Colon (tissue), 2 donors: ENCODE measurements at regions not wholly inside any gene's neighbourhood (a gene's known extent, or its start where the extent isn't known, plus 50 kb on each side); places are given as distances from the start of the nearest gene placed in this dataset.

Experiments
- FAIRE-seq: peaks from 2 replicates; lab custom pipeline; 2012; peaks lifted over from hg19 to GRCh38; lab: Jason Lieb, UNC
- donor health status: control.
- donor health status: control.

- FAIRE-seq: no peak
These were observed 177.4 kb upstream of the NRIP1 start for GRCh38 chr21:15241997-15242736.

GRCh38 chr21:15242906-15243305 is 178.1 kb upstream of the NRIP1 start:
- no peak for FAIRE-seq

- FAIRE-seq: no peak
These were observed 178.6 kb upstream of the NRIP1 start for GRCh38 chr21:15243406-15243805.

- FAIRE-seq: no peak
These were observed 182.8 kb upstream of the NRIP1 start for GRCh38 chr21:15247613-15248012.

GRCh38 chr21:15249285-15249993 is 184.6 kb upstream of the NRIP1 start:
- no peak for FAIRE-seq

- FAIRE-seq: no peak
These were observed 185.6 kb upstream of the NRIP1 start for GRCh38 chr21:15250384-15250783.

- no peak for FAIRE-seq
These were observed 187.6 kb upstream of the NRIP1 start for GRCh38 chr21:15252431-15252830.

- no peak for FAIRE-seq
These were observed 189.3 kb upstream of the NRIP1 start for GRCh38 chr21:15254111-15254510.

GRCh38 chr21:15255261-15255660 is 190.5 kb upstream of the NRIP1 start:
- FAIRE-seq: no peak

GRCh38 chr21:15255763-15256162 is 191.0 kb upstream of the NRIP1 start:
- FAIRE-seq: no peak

- FAIRE-seq: no peak
These were observed 192.2 kb upstream of the NRIP1 start for GRCh38 chr21:15256996-15257395.

- no peak for FAIRE-seq
These were observed 192.8 kb upstream of the NRIP1 start for GRCh38 chr21:15257646-15258045.

- no peak for FAIRE-seq
These were observed 195.0 kb upstream of the NRIP1 start for GRCh38 chr21:15259824-15260223.

GRCh38 chr21:15260604-15261003 is 195.8 kb upstream of the NRIP1 start:
- FAIRE-seq: no peak

- no peak for FAIRE-seq
These were observed 199.4 kb upstream of the NRIP1 start for GRCh38 chr21:15264084-15264665.

- no peak for FAIRE-seq
These were observed 207.4 kb upstream of the NRIP1 start for GRCh38 chr21:15272171-15272570.

- no peak for FAIRE-seq
These were observed 207.8 kb upstream of the NRIP1 start for GRCh38 chr21:15272591-15272990.

- no peak for FAIRE-seq
These were observed 208.4 kb upstream of the NRIP1 start for GRCh38 chr21:15273244-15273643.

- FAIRE-seq: no peak
These were observed 210.1 kb upstream of the NRIP1 start for GRCh38 chr21:15274701-15275485.

- FAIRE-seq: no peak
These were observed 210.9 kb upstream of the NRIP1 start for GRCh38 chr21:15275615-15276235.

GRCh38 chr21:15276243-15276642 is 211.4 kb upstream of the NRIP1 start:
- no peak for FAIRE-seq

GRCh38 chr21:15277466-15277865 is 212.7 kb upstream of the NRIP1 start:
- no peak for FAIRE-seq
